HS-5 (cell line): ENCODE measurements at regions not wholly inside any gene's neighbourhood (a gene's known extent, or its start where the extent isn't known, plus 50 kb on each side); places are given as distances from the start of the nearest gene placed in this dataset.
"Not testable (repeated sequence)": the region's sequence is repeated elsewhere in the genome, so short reads cannot be mapped to it uniquely, and the experiment has no call there.

Source experiments
- DNase-seq: peaks from one replicate; pipeline ENCODE4 v3.0.0-alpha.2; 2012; ENCODE audit warnings: low read depth

- not testable (repeated sequence) for DNase-seq
These were observed 82.5 kb upstream of the ANKRD1 start for GRCh38 chr10:91003379-91003778.

DNA sequence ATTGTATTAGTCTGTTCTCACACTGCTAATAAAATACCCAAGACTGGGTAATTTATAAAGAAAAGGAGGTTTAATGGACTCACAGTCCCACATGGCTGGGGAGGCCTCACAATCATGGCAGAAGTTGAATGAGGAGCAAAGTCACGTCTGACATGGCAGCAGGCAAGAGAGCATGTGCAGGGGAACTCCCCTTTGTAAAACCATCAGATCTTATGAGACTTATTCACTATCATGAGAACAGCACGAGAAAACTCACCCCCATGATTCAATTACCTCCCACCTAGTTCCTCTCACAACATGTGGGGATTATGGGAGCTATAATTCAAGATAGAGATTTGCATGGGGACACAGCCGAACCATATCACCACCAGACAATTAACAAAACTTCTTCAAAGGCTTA lies 84.4 kb upstream of the ANKRD1 start:
- not testable (repeated sequence) for DNase-seq

DNA sequence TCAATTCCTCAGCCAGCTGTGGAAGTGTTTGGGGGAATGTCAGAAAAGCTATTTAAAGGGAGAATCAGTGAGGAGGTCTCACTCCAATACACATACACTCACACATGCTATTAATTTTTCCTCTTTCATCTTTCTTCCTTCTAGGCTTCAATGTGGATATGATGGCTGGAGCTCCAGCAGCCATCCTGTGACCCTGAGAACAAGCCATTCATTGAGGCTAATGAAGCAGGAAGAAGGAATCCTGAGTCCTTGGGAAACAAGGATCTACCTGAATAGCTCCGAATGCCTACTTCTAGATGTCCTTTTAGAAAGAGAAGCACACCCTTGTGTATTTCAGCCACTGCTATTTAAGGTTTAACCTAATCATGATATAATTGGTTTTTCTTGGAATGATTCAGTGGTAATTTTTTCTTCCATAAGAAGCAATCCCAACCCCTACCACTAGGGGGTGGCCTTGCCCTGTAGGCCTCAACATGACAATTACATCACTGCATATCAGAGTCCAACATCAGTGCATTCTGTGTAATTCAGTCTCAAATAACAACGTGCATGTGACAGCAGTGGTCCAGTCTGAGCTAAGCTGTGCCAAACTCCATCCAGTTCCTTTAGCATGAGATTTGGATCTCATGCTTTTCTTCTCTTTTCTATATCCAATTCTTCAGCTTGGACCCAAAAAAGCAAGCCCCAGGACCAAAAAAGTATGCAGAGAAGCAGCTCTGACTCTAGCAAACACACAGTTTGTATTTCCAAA lies 85.3 kb upstream of the ANKRD1 start:
- DNase-seq, result peak; percentile 43

GRCh38 chr10:91006752-91007346 lies 86.0 kb upstream of the ANKRD1 start:
- DNase-seq, result no peak

- DNase-seq, result no peak
These were observed 86.8 kb upstream of the ANKRD1 start for GRCh38 chr10:91007655-91008054.

- no peak for DNase-seq
These were observed 88.2 kb upstream of the ANKRD1 start for GRCh38 chr10:91009121-91009520.

DNA sequence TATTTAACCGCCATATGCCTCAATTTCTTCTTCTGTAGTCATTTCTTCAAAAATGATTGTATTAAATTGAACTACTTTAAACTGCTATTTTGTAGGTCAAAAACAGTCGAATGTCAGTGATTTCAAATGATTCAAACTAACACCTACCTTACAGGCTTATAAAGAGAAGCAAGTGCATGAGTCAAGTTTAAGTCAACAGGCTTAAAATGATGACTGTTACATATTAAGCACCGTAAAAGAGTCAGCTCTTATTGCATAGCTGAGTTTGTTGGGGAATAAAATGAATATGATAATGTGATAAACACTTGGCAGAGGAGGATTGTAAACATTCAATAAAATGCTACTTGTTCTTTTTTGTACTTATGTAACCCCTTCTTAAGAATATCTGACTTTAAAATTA lies 90.1 kb upstream of the ANKRD1 start:
- DNase-seq, result no peak

- no peak for DNase-seq
These were observed 91.6 kb upstream of the ANKRD1 start for GRCh38 chr10:91012502-91012901.

- DNase-seq, result no peak
These were observed 93.1 kb upstream of the ANKRD1 start for GRCh38 chr10:91013985-91014384.

DNA sequence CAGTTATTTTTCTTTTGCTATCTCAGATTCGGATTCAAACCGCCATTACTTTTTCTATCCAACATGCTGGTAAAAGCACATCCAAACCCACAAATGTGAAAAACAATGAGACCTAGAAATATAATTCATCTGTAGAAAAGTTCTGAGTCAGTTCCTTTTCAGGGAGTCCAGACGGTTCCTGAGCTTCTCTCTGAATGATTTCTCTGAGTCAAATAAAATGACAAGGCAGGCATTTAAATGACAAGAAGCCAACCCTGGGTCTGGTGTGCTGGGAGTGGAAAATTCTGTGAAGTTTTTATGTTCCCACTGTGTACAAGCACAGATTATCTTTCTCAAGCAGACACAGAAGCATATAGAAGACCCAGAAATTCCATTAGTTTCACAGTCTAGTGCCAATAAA lies 96.3 kb upstream of the ANKRD1 start:
- DNase-seq, result no peak

- DNase-seq, result no peak
These were observed 101.0 kb upstream of the ANKRD1 start for GRCh38 chr10:91021901-91022300.

DNA sequence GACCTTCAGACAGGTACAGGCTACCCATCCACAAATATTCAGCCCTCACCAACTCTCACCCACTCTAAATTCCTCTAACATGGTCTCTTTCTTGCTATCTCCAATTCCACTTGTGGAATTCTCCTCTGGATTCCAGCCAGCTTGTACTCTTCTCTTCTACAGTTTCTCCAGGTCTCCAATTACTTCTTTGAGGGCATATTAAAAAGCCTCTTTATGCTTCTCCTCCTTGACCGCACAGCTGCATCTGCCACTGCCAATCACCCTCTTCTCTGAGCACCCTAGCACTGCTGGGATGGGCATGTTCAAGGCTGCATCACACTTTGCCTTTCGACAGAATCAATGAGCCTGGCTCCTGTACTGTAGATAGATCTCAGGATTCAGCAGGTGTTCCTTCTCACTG lies 101.5 kb upstream of the ANKRD1 start:
- no peak for DNase-seq

DNA sequence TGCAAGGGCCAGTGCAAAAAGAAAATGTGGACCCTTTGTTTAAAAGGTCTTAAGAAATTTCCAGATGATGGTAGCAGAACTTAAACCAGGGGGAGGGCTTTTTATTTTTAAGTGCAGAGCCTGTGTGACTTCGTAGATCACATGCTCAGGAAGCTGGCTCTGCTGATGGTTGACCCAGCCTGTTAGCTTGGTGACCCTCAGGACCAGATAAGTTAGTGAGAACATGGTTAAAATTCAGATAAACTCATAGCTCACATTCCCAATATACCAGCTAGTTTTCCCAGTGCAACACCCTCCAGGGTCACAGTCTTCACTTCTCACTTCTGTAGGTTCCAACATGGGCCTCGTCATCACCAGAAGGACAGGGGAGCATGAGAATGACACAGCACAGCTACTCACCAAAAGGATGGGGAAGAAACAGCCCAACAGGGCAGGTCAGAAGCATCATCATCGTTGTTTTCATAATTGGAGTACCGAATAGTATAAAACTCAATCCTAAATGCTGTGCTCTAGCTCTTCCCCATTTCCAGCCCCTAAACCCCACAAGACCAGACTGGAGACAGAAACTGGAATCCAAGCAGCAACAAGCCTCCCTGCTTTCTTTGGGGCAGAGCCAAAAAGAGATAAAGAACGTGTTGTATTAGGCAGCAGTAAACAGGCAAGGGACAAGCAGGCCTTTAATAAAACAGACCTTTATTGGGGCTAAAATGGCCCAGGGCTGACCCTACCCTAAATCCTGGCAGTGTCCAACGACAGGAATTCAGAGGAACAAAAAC lies 102.2 kb upstream of the ANKRD1 start:
- DNase-seq, result no peak

DNA sequence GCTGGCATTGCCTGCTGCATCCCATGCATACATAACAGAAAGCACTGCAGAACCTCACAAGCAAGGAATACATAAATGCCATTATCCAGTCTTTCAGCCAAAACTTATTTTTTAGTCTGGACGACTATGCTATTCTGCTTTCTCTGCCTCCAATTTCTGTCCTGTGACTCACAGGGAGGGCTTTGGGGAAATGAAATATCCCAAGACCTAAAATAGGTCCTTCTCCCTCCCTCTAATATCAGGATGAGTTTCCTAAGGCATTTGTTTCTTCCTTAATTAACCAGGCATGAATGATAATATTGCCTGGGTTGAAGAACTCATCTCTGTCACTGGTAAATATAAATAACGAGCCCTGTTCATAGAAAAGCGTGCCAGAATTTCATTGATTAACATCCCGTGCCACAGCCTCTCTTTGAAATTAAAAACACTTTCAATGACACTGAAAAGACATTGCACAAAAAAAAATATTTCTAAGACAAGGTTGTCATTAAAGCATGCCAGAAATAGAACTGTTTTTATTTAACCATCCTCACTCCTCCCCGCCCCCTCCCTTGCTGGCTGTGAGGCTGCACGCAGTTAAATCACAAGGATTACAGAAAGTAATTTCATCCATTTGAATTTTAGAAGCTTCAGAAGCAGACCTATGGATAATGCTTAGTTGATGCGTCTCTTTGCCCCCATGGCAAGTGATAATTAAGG lies 103.0 kb upstream of the ANKRD1 start:
- no peak for DNase-seq

DNA sequence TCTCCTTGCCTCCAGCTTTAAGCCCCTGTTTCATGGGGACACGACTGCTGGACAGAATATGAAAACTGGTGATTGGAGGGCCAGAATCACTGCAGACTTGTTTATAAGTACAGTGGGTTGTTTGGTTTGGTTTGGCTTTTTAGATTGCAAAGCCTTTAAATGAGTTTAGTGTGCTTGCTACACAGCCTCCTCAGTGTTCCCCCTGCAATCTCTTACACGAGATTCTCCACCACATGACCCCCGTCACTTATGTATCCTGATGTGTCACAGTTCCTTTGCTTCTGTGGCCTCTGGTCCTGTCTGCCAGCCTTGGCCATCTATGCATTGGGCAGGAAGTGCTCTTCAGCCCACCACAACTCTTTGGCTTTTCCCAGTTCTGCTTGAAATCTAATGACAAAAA lies 103.7 kb upstream of the ANKRD1 start:
- no peak for DNase-seq

DNA sequence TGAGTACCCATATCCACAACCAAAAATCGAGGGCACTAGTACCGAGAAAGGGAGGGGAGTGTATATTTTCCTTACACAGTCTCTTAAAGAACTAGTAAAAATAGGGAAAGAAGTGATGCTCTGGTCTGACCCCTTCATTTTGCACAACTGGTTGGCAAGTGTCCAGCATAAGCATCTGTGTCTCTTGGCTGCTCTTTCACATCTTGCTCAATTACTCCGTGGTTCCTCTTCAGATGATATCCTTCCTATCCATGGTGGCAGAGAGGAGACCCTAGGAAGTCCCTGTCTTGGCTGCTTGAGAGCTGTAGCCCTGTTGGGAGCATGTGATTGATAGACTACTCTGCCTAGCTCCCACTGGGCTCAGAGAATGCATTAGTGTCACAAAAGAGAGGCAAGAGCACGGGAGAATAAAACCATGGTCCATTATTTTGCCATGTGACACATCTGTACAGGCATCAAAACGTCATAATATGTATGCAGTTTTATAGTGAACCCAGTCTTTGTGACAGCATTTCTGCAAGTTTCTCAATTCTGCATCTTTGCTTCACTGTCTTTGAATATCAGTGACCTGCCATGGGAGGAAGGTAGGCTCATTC lies 111.8 kb upstream of the ANKRD1 start:
- DNase-seq, result no peak

- no peak for DNase-seq
These were observed 112.5 kb upstream of the ANKRD1 start for GRCh38 chr10:91033324-91033950.

- no peak for DNase-seq
These were observed 113.2 kb upstream of the ANKRD1 start for GRCh38 chr10:91034042-91034441.

- no peak for DNase-seq
These were observed 113.7 kb upstream of the ANKRD1 start for GRCh38 chr10:91034494-91035159.

GRCh38 chr10:91035650-91036292 lies 114.9 kb upstream of the ANKRD1 start:
- no peak for DNase-seq
